ENCODE measurements at regions not wholly inside any gene's neighbourhood (a gene's known extent, or its start where the extent isn't known, plus 50 kb on each side); places are given as distances from the start of the nearest gene placed in this dataset.

- no peak for TF ChIP-seq CTCF (IDR thresholded peaks at IDR 0.05)
- no peak for TF ChIP-seq POLR2A (IDR thresholded peaks at IDR 0.05; ENCODE audit: low read depth)
- TF ChIP-seq POLR2AphosphoS5 (IDR thresholded peaks at IDR 0.05), result no peak
These were observed 280.5 kb upstream of the ADAMTS16 start for GRCh38 chr5:4859500-4860235.
